Liver (tissue), 8 donors: ENCODE measurements at regions not wholly inside any gene's neighbourhood (a gene's known extent, or its start where the extent isn't known, plus 50 kb on each side); places are given as distances from the start of the nearest gene placed in this dataset.

Experiments used
- DNase-seq: peaks from one replicate; pipeline ENCODE4 v3.0.0-alpha.2; 2017; ENCODE audit warnings: low spot score
- H3K27ac ChIP-seq, 2 donors: one replicate each; pipeline ENCODE4 v1.7.0; 2013; ENCODE audit warnings: inconsistent platforms in 2 of 2, low read length in 2 of 2, control low read depth in 1 of 2, low read depth in 1 of 2, mild to moderate bottlenecking in 1 of 2
- H3K27me3 ChIP-seq, 4 donors: one replicate each; pipeline versions ENCODE4 v1.6.1 to v1.7.0; 2013; ENCODE audit warnings: low read length in 3 of 4, inconsistent platforms in 1 of 4, mild to moderate bottlenecking in 1 of 4, moderate library complexity in 1 of 4; ENCODE audit not compliant: control insufficient read depth in 4 of 4, insufficient read depth in 4 of 4
- H3K36me3 ChIP-seq, 4 donors: one replicate each; pipeline versions ENCODE4 v1.6.1 to v1.7.0; 2013; ENCODE audit warnings: low read length in 3 of 4, mild to moderate bottlenecking in 3 of 4, low read depth in 1 of 4, moderate library complexity in 1 of 4; ENCODE audit not compliant: control insufficient read depth in 4 of 4, insufficient read depth in 3 of 4
- H3K4me1 ChIP-seq, 4 donors: one replicate each; pipeline versions ENCODE4 v1.6.1 to v1.7.0; 2013; ENCODE audit warnings: low read length in 3 of 4, mild to moderate bottlenecking in 3 of 4, moderate library complexity in 1 of 4; ENCODE audit not compliant: control insufficient read depth in 4 of 4, insufficient read depth in 4 of 4
- H3K4me3 ChIP-seq, 3 donors: one replicate each; pipeline versions ENCODE4 v1.6.1 to v1.7.0; 2013; ENCODE audit warnings: low read length in 3 of 3, control low read depth in 1 of 3, low read depth in 1 of 3, mild to moderate bottlenecking in 1 of 3
- H3K9ac ChIP-seq, 2 donors: one replicate each; pipeline ENCODE4 v1.7.0; 2013; ENCODE audit warnings: low read length in 2 of 2, mild to moderate bottlenecking in 2 of 2, moderate library complexity in 2 of 2, control low read depth in 1 of 2, low read depth in 1 of 2
- H3K9me3 ChIP-seq, 4 donors: one replicate each; pipeline versions ENCODE4 v1.6.1 to v1.7.0; 2013; ENCODE audit warnings: low read length in 3 of 4; ENCODE audit not compliant: control insufficient read depth in 4 of 4
- ATF3 ChIP-seq: IDR thresholded peaks from 2 replicates; pipeline ENCODE4 v1.6.1; 2016; ENCODE audit warnings: antibody characterized with exemption
- CTCF ChIP-seq: fragments of 150-350 bp; IDR thresholded peaks from 2 replicates; pipeline ENCODE4 v1.5.1; 2017; ENCODE audit warnings: improper control_type of control experiment, low read depth, low read length; ENCODE audit not compliant: missing input control
- EGR1 ChIP-seq, 2 donors: IDR thresholded peaks; 2 replicates each; pipeline ENCODE4 v1.6.1; 2016 to 2018; ENCODE audit warnings: antibody characterized with exemption in 2 of 2, low read depth in 2 of 2
- FOXA1 ChIP-seq: IDR thresholded peaks from 2 replicates; pipeline ENCODE4 v1.6.1; 2016; ENCODE audit warnings: antibody characterized with exemption
- FOXA2 ChIP-seq: IDR thresholded peaks from 2 replicates; pipeline ENCODE4 v1.6.1; 2016; ENCODE audit warnings: antibody characterized with exemption
- GABPA ChIP-seq, 2 donors: IDR thresholded peaks in 1 of 2; conservative IDR thresholded peaks in 1 of 2; 2 replicates each; pipeline ENCODE4 v1.6.1; 2016; ENCODE audit warnings: antibody characterized with exemption in 2 of 2, mild to moderate bottlenecking in 1 of 2, moderate library complexity in 1 of 2
- HNF4A ChIP-seq, 2 donors: conservative IDR thresholded peaks; 2 replicates each; pipeline ENCODE4 v1.6.1; 2016; ENCODE audit warnings: antibody characterized with exemption in 2 of 2, mild to moderate bottlenecking in 2 of 2
- HNF4G ChIP-seq: IDR thresholded peaks from 2 replicates; pipeline ENCODE4 v1.6.1; 2016; ENCODE audit warnings: antibody characterized with exemption
- JUND ChIP-seq, 2 donors: IDR thresholded peaks; 2 replicates each; pipeline ENCODE4 v1.6.1; 2016; ENCODE audit warnings: antibody characterized with exemption in 2 of 2
- MAX ChIP-seq: IDR thresholded peaks from 2 replicates; pipeline ENCODE4 v1.6.1; 2016; ENCODE audit warnings: antibody characterized with exemption
- NR2F2 ChIP-seq: IDR thresholded peaks from 2 replicates; pipeline ENCODE4 v1.6.1; 2016; ENCODE audit warnings: antibody characterized with exemption
- RAD21 ChIP-seq, 2 donors: IDR thresholded peaks; 2 replicates each; pipeline ENCODE4 v1.6.1; 2016; ENCODE audit warnings: antibody characterized with exemption in 2 of 2, mild to moderate bottlenecking in 2 of 2
- REST ChIP-seq: IDR thresholded peaks from 2 replicates; pipeline ENCODE4 v1.6.1; 2016; ENCODE audit warnings: antibody characterized with exemption, mild to moderate bottlenecking
- RXRA ChIP-seq, 2 donors: IDR thresholded peaks; 2 replicates each; pipeline ENCODE4 v1.6.1; 2017 to 2018; ENCODE audit warnings: antibody characterized with exemption in 2 of 2, mild to moderate bottlenecking in 1 of 2
- SP1 ChIP-seq: IDR thresholded peaks from 2 replicates; pipeline ENCODE4 v1.6.1; 2018; ENCODE audit warnings: antibody characterized with exemption, mild to moderate bottlenecking
- TAF1 ChIP-seq: conservative IDR thresholded peaks from 2 replicates; pipeline ENCODE4 v1.6.1; 2016; ENCODE audit warnings: antibody characterized with exemption, mild to moderate bottlenecking
- YY1 ChIP-seq: IDR thresholded peaks from 2 replicates; pipeline ENCODE4 v1.6.1; 2016; ENCODE audit warnings: antibody characterized with exemption, mild to moderate bottlenecking
- ZBTB33 ChIP-seq: IDR thresholded peaks from 2 replicates; pipeline ENCODE4 v1.6.1; 2016; ENCODE audit warnings: antibody characterized with exemption
- WGBS: extraction: QIAGEN DNeasy Blood & Tissue Kit; methylation state at CpG from one replicate; pipeline ENCODE4 v1.1.7; 2013; 5-methylcytosine and 5-hydroxymethylcytosine counted together
- donor health status: healthy.
- donor health status: healthy.
- donor health status: healthy.
- donor health status: healthy.
- donor health status: healthy.

- Histone ChIP-seq H3K36me3 (no peaks in the 10 kb centered on the region), H3K9me3 (no peaks in the 10 kb centered on the region), H3K4me3 (no peak overlapping the region), H3K4me1 (no peaks in the 10 kb centered on the region), H3K27me3 (no peaks in the 10 kb centered on the region), H3K27ac (no peak overlapping the region), H3K9ac (no peak overlapping the region)
- DNase-seq: no peak
- no peak for TF ChIP-seq EGR1 (IDR thresholded peaks at IDR 0.05; ENCODE audit: low read depth in 2 of 2)
- no peak for TF ChIP-seq RXRA (IDR thresholded peaks at IDR 0.05)
- TF ChIP-seq MAX: no peak
- TF ChIP-seq HNF4A (conservative IDR thresholded peaks at IDR 0.05): no peak
- TF ChIP-seq FOXA1: no peak
- TF ChIP-seq ATF3: no peak
- no peak for TF ChIP-seq ZBTB33
- no peak for TF ChIP-seq HNF4G
- no peak for TF ChIP-seq TAF1
- no peak for TF ChIP-seq CTCF
- TF ChIP-seq YY1: no peak
Observed at GRCh38 chr18:35910327-35910726, 62.2 kb upstream of the RMP24 start.

GRCh38 chr18:35912332-35912731 is 60.1 kb upstream of the RMP24 start:
- Histone ChIP-seq H3K9me3 (no peaks in the 10 kb centered on the region), H3K27me3 (peaks cover 0 to 4% (median 0%) of the 10 kb centered on the region in 4 donors)
- 48% methylated on average over 6 of the region's 6 CpGs for WGBS

More at GRCh38 chr18:35912332-35912731, 60.1 kb upstream of the RMP24 start:
- H3K4me3 ChIP-seq: no peak overlapping the region
- H3K9ac ChIP-seq: no peak overlapping the region
- no peak overlapping the region for H3K27ac ChIP-seq
- no peak for DNase-seq
- no peaks in the 10 kb centered on the region for H3K36me3 ChIP-seq
- no peak for TF ChIP-seq ZBTB33
- TF ChIP-seq FOXA2: no peak
- TF ChIP-seq GABPA (IDR thresholded peaks at IDR 0.05 in 1 of 2, conservative IDR thresholded peaks at IDR 0.05 in 1 of 2): no peak
- no peak for TF ChIP-seq ATF3
- TF ChIP-seq HNF4G: no peak
- TF ChIP-seq REST: no peak
- TF ChIP-seq TAF1: no peak
- no peak for TF ChIP-seq RAD21 (IDR thresholded peaks at IDR 0.05)
- TF ChIP-seq JUND (IDR thresholded peaks at IDR 0.05): no peak
- no peak for TF ChIP-seq NR2F2
- no peak for TF ChIP-seq EGR1 (IDR thresholded peaks at IDR 0.05; ENCODE audit: low read depth in 2 of 2)
- no peak for TF ChIP-seq MAX
- no peak for TF ChIP-seq RXRA (IDR thresholded peaks at IDR 0.05)
- TF ChIP-seq FOXA1: no peak
- TF ChIP-seq YY1: no peak
- no peak for TF ChIP-seq CTCF
- TF ChIP-seq SP1: no peak
- TF ChIP-seq HNF4A (conservative IDR thresholded peaks at IDR 0.05): no peak
- no peaks in the 10 kb centered on the region for H3K4me1 ChIP-seq
